ENCODE measurements at regions not wholly inside any gene's neighbourhood (a gene's known extent, or its start where the extent isn't known, plus 50 kb on each side); places are given as distances from the start of the nearest gene placed in this dataset.

DNA sequence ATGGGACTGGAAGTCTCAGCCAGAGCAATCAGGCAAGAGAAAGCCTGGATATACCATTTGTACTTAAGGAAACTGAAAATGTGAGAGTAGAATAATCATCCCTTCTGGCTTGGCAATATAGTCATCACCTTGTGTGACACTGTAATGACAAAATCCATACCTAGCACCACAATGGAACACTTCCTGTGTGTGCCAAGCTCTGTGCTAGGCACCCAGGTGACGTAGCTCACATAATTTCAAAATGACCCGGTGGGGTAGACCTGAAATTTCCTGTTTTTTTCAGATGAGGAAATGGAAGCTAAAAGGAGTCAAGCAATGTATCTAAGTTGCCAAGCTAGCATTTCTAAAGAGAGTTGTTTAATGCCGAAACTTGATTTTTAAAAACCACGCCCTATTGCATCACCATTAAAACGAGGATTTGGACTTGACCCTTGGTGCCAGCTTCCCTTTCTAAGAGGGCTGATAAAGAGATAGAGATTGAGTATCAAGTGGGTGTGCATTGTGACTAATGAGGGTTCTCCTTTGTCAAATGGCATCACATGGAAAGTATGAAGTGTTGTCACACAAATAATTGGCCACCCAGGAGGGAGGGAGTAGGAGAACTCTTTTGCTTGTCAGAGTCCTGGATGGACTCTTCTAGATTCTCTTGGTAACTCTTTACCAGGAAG lies 141.3 kb upstream of the PDZRN3 start:
- H2AFZ ChIP-seq (ENCODE audit: low read depth), result peak overlapping the region; percentile 70
- H3K36me3 ChIP-seq (replicated peaks in 1 of 2; ENCODE audit: control insufficient read depth in 1 of 2, insufficient read depth in 2 of 2, low read length in 1 of 2), result no peaks in the 10 kb centered on the region
- H3K4me2 ChIP-seq, result peak overlapping the region; percentile 44; the same call in 1 of the 2 replicates
- ChIA-PET CTCF (interaction anchor here (0.9 to 1.8 kb wide), 4 partner anchors 15 to 161 kb away, joined by 3 to 6 read pairs (median 3); no protein-coding TSS in a partner anchor), POLR2A (no interaction called here)
- H3K9me3 ChIP-seq, result no peaks in the 10 kb centered on the region
- no peaks in the 10 kb centered on the region for H4K20me1 ChIP-seq (ENCODE audit: insufficient read depth)
- 68% methylated on average over 5 of the region's 5 CpGs for WGBS (ENCODE audit: low lambda C conversion rate)
- DNase-seq, result no peak
- TF ChIP-seq RFX5 (IDR thresholded peaks at IDR 0.05; ENCODE audit: low read length) (no peak), MEF2A (IDR thresholded peaks at IDR 0.05; ENCODE audit: borderline replicate concordance, low read depth) (no peak), FOXJ3 (CRISPR knock-in tag; IDR thresholded peaks at IDR 0.05) (no peak), FOXM1 (IDR thresholded peaks at IDR 0.05; ENCODE audit: low read depth) (no peak), YY1 (IDR thresholded peaks at IDR 0.05; ENCODE audit: low read depth) (no peak), USF2 (IDR thresholded peaks at IDR 0.05; ENCODE audit: borderline replicate concordance, low read depth, low read length) (no peak), RXRA (IDR thresholded peaks at IDR 0.05; ENCODE audit: borderline replicate concordance, low read depth) (no peak), GABPA (IDR thresholded peaks at IDR 0.05; ENCODE audit: low read depth) (no peak), GATA2 (CRISPR knock-in tag; IDR thresholded peaks at IDR 0.05) (no peak), SMC3 (IDR thresholded peaks at IDR 0.05; ENCODE audit: low read depth, low read length) (no peak), EZH2phosphoT487 (IDR thresholded peaks at IDR 0.05; ENCODE audit: borderline replicate concordance, low read depth) (no peak), ELF1 (IDR thresholded peaks at IDR 0.05) (no peak), TEAD4 (IDR thresholded peaks at IDR 0.05; ENCODE audit: borderline replicate concordance, insufficient read depth) (no peak; the same call in 1 of the 2 replicates), JUND (IDR thresholded peaks at IDR 0.05) (no peak)
- TF ChIP-seq, protein P1, sequence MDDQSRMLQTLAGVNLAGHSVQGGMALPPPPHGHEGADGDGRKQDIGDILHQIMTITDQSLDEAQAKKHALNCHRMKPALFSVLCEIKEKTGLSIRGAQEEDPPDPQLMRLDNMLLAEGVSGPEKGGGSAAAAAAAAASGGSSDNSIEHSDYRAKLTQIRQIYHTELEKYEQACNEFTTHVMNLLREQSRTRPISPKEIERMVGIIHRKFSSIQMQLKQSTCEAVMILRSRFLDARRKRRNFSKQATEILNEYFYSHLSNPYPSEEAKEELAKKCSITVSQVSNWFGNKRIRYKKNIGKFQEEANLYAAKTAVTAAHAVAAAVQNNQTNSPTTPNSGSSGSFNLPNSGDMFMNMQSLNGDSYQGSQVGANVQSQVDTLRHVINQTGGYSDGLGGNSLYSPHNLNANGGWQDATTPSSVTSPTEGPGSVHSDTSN (IDR thresholded peaks at IDR 0.05), result no peak
- TF ChIP-seq, protein P2, sequence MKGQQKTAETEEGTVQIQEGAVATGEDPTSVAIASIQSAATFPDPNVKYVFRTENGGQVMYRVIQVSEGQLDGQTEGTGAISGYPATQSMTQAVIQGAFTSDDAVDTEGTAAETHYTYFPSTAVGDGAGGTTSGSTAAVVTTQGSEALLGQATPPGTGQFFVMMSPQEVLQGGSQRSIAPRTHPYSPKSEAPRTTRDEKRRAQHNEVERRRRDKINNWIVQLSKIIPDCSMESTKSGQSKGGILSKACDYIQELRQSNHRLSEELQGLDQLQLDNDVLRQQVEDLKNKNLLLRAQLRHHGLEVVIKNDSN (IDR thresholded peaks at IDR 0.05; ENCODE audit: borderline replicate concordance, low read depth), result no peak
- peaks cover 18% of the 10 kb centered on the region for H3F3A ChIP-seq (replicated peaks; ENCODE audit: insufficient read depth)
- H3K4me1 ChIP-seq (ENCODE audit: control insufficient read depth in 1 of 2, insufficient read depth in 2 of 2, low read depth in 1 of 2, low read length in 1 of 2), result peaks cover 11 to 19% of the 10 kb centered on the region in 2 experiments; a peak in 3 of 4 replicates
- H3K27me3 ChIP-seq (ENCODE audit: insufficient read depth), result no peaks in the 10 kb centered on the region
- no peak overlapping the region for H3K9ac ChIP-seq
- H3K9me2 ChIP-seq, result no peaks in the 10 kb centered on the region
- H3K4me3 ChIP-seq (ENCODE audit: low read depth in 2 of 2, low read length in 1 of 2), result no peak overlapping the region
- H3K79me2 ChIP-seq (ENCODE audit: insufficient read depth), result no peaks in the 10 kb centered on the region
- H3K27ac ChIP-seq (ENCODE audit: low read depth in 2 of 2, low read length in 1 of 2), result peak overlapping the region; percentile 66 to 76; a peak in 3 of 4 replicates

- WGBS (ENCODE audit: low lambda C conversion rate), result 81% methylated on average over 5 of the region's 5 CpGs
Measured at GRCh38 chr3:73762855-73763254, 138.1 kb upstream of the PDZRN3 start.

More at GRCh38 chr3:73762855-73763254, 138.1 kb upstream of the PDZRN3 start:
- TF ChIP-seq ELF1 (IDR thresholded peaks at IDR 0.05) (no peak), FOXM1 (IDR thresholded peaks at IDR 0.05; ENCODE audit: low read depth) (no peak), RCOR1 (IDR thresholded peaks at IDR 0.05; ENCODE audit: low read length) (no peak), YY1 (IDR thresholded peaks at IDR 0.05; ENCODE audit: low read depth) (no peak), GATA2 (CRISPR knock-in tag; IDR thresholded peaks at IDR 0.05) (no peak), NRF1 (IDR thresholded peaks at IDR 0.05; ENCODE audit: low read depth, low read length) (no peak), POLR2AphosphoS5 (IDR thresholded peaks at IDR 0.05; ENCODE audit: low read depth, low read length) (no peak), MXI1 (IDR thresholded peaks at IDR 0.05; ENCODE audit: low read depth, low read length) (no peak), NFIC (IDR thresholded peaks at IDR 0.05; ENCODE audit: borderline replicate concordance) (no peak), FOXJ3 (CRISPR knock-in tag; IDR thresholded peaks at IDR 0.05) (no peak)
- ChIA-PET POLR2A (no interaction called here), CTCF (no interaction called here)
- Histone ChIP-seq H3K9me2 (no peaks in the 10 kb centered on the region), H3K27me3 (ENCODE audit: insufficient read depth) (no peaks in the 10 kb centered on the region), H3K9ac (no peak overlapping the region), H3K36me3 (replicated peaks in 1 of 2; ENCODE audit: control insufficient read depth in 1 of 2, insufficient read depth in 2 of 2, low read length in 1 of 2) (no peaks in the 10 kb centered on the region), H3F3A (replicated peaks; ENCODE audit: insufficient read depth) (peaks cover 2% of the 10 kb centered on the region), H3K4me3 (ENCODE audit: low read depth in 2 of 2, low read length in 1 of 2) (no peak overlapping the region), H2AFZ (ENCODE audit: low read depth) (no peak overlapping the region), H4K20me1 (ENCODE audit: insufficient read depth) (no peaks in the 10 kb centered on the region), H3K27ac (ENCODE audit: low read depth in 2 of 2, low read length in 1 of 2) (no peak overlapping the region), H3K4me2 (no peak overlapping the region), H3K9me3 (no peaks in the 10 kb centered on the region), H3K79me2 (ENCODE audit: insufficient read depth) (no peaks in the 10 kb centered on the region), H3K4me1 (ENCODE audit: control insufficient read depth in 1 of 2, insufficient read depth in 2 of 2, low read depth in 1 of 2, low read length in 1 of 2) (peaks cover 11 to 14% of the 10 kb centered on the region in 2 experiments; a peak in 3 of 4 replicates)
- no peak for DNase-seq
